ENCODE measurements at regions not wholly inside any gene's neighbourhood (a gene's known extent, or its start where the extent isn't known, plus 50 kb on each side); places are given as distances from the start of the nearest gene placed in this dataset.

- TF ChIP-seq REST (IDR thresholded peaks at IDR 0.05), result no peak
- TF ChIP-seq RARB (CRISPR knock-in tag; IDR thresholded peaks at IDR 0.05), result no peak
- TF ChIP-seq POLR2A (IDR thresholded peaks at IDR 0.05; ENCODE audit: low read length), result no peak
- TF ChIP-seq CTCF (IDR thresholded peaks at IDR 0.05), result no peak
- no peak for TF ChIP-seq MAX (IDR thresholded peaks at IDR 0.05)
- no peak for TF ChIP-seq GATA3 (IDR thresholded peaks at IDR 0.05; ENCODE audit: borderline replicate concordance)
- TF ChIP-seq HMGXB4 (CRISPR knock-in tag; IDR thresholded peaks at IDR 0.05; ENCODE audit: borderline replicate concordance), result no peak
- no peak for TF ChIP-seq CEBPB (IDR thresholded peaks at IDR 0.05)
- no peak for TF ChIP-seq CHD4 (IDR thresholded peaks at IDR 0.05; ENCODE audit: borderline replicate concordance)
- TF ChIP-seq PBX3 (IDR thresholded peaks at IDR 0.05), result no peak
These were observed 52.8 kb upstream of the EDARADD start for GRCh38 chr1:236341298-236341697.

All from A549 (cell line).